ENCODE measurements at regions not wholly inside any gene's neighbourhood (a gene's known extent, or its start where the extent isn't known, plus 50 kb on each side); places are given as distances from the start of the nearest gene placed in this dataset.
A peak's percentile ranks its signal among the peaks of the same experiment; 100 is the strongest.

GRCh38 chr1:185445594-185445993 lies 128.6 kb upstream of the IVNS1ABP start:
- Mint-ChIP-seq H3K4me3 (no peak overlapping the region), H3K27ac (no peak overlapping the region), H3K27me3 (ENCODE audit: insufficient read depth) (peaks cover 2% of the 10 kb centered on the region; the same call in 1 of the 2 replicates), H3K9me3 (no peaks in the 10 kb centered on the region), H3K4me1 (ENCODE audit: low read depth) (peaks cover 9% of the 10 kb centered on the region; the same call in 1 of the 2 replicates), H3K36me3 (ENCODE audit: low read depth) (no peaks in the 10 kb centered on the region)
- TF ChIP-seq, protein P1, sequence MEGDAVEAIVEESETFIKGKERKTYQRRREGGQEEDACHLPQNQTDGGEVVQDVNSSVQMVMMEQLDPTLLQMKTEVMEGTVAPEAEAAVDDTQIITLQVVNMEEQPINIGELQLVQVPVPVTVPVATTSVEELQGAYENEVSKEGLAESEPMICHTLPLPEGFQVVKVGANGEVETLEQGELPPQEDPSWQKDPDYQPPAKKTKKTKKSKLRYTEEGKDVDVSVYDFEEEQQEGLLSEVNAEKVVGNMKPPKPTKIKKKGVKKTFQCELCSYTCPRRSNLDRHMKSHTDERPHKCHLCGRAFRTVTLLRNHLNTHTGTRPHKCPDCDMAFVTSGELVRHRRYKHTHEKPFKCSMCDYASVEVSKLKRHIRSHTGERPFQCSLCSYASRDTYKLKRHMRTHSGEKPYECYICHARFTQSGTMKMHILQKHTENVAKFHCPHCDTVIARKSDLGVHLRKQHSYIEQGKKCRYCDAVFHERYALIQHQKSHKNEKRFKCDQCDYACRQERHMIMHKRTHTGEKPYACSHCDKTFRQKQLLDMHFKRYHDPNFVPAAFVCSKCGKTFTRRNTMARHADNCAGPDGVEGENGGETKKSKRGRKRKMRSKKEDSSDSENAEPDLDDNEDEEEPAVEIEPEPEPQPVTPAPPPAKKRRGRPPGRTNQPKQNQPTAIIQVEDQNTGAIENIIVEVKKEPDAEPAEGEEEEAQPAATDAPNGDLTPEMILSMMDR (IDR thresholded peaks at IDR 0.05), result no peak
- no peak for DNase-seq

- no peak for DNase-seq
- H3K9me3 Mint-ChIP-seq, result no peaks in the 10 kb centered on the region
- H3K4me3 Mint-ChIP-seq, result no peak overlapping the region
- TF ChIP-seq, protein P1 (IDR thresholded peaks at IDR 0.05), result no peak
- peaks cover 2% of the 10 kb centered on the region; the same call in 1 of the 2 replicates for H3K27me3 Mint-ChIP-seq (ENCODE audit: insufficient read depth)
- H3K27ac Mint-ChIP-seq, result no peak overlapping the region
- H3K4me1 Mint-ChIP-seq (ENCODE audit: low read depth), result peaks cover 9% of the 10 kb centered on the region; the same call in 1 of the 2 replicates
- H3K36me3 Mint-ChIP-seq (ENCODE audit: low read depth), result no peaks in the 10 kb centered on the region
Observed at GRCh38 chr1:185444676-185445075, 127.6 kb upstream of the IVNS1ABP start.

- H3K36me3 Mint-ChIP-seq (ENCODE audit: low read depth), result no peaks in the 10 kb centered on the region
- 0 out of 2 replicates have a peak overlapping the region, but pooled peaks have one; percentile 15 for H3K27ac Mint-ChIP-seq
- no peaks in the 10 kb centered on the region for H3K9me3 Mint-ChIP-seq
- H3K27me3 Mint-ChIP-seq (ENCODE audit: insufficient read depth), result peaks cover 2% of the 10 kb centered on the region; the same call in 1 of the 2 replicates
- no peak for DNase-seq
- no peaks in the 10 kb centered on the region for H3K4me1 Mint-ChIP-seq (ENCODE audit: low read depth)
- H3K4me3 Mint-ChIP-seq, result no peak overlapping the region
- TF ChIP-seq, protein P1 (IDR thresholded peaks at IDR 0.05), result no peak
Observed at GRCh38 chr1:185442050-185442449, 125.0 kb upstream of the IVNS1ABP start.

DNA sequence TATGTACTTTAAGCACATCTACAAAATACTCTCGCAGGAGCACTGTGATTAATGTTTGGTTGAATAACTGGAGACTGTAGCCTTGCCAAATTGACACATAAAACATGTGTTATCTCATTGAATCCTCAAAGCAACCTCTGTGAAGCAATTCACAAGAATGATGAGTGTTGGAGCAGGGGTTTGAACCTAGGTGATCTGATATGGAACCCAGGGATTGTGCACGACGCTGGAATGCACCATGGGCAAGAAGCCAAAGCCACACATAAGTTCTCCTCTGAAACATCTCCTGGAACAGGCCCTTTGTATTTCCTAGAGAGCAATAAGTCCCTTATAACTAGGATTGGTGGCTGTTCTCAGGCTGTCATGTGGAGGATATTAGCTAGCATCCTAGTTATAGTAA lies 124.6 kb upstream of the IVNS1ABP start:
- peak; percentile 70 for DNase-seq

DNA sequence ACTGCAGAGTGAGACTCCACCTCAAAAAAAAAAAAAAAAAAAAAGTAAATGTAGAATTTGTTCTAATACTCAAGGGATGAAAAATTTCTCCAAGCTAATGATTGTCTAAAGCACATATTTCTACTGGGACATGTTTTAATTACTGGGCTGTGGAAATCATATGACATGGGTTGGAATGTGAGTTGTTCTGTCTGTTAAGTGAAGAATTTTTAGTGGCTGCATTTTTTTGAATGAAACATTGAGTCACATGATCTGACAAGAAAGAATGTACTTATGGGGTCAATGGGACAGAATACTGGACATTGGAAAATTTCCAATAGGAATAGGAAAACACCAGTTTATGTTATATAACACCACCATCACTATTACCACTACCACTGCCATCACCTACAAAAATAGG lies 123.8 kb upstream of the IVNS1ABP start:
- 0 out of 2 replicates have a peak overlapping the region, but pooled peaks have one; percentile 19 for H3K4me3 Mint-ChIP-seq
- DNase-seq, result peak; percentile 28
- H3K27me3 Mint-ChIP-seq (ENCODE audit: insufficient read depth), result peaks cover 3% of the 10 kb centered on the region; the same call in 1 of the 2 replicates
- H3K4me1 Mint-ChIP-seq (ENCODE audit: low read depth), result no peaks in the 10 kb centered on the region
- H3K36me3 Mint-ChIP-seq (ENCODE audit: low read depth), result no peaks in the 10 kb centered on the region
- TF ChIP-seq, protein P1 (IDR thresholded peaks at IDR 0.05), result no peak
- H3K9me3 Mint-ChIP-seq, result no peaks in the 10 kb centered on the region
- H3K27ac Mint-ChIP-seq, result peak overlapping the region; percentile 3; the same call in 1 of the 2 replicates

More for the DNA sequence above, 124.6 kb upstream of the IVNS1ABP start:
- Mint-ChIP-seq H3K4me1 (ENCODE audit: low read depth) (no peaks in the 10 kb centered on the region), H3K4me3 (0 out of 2 replicates have a peak overlapping the region, but pooled peaks have one; percentile 26), H3K27ac (peak overlapping the region; percentile 15; the same call in 1 of the 2 replicates), H3K9me3 (no peaks in the 10 kb centered on the region), H3K36me3 (ENCODE audit: low read depth) (no peaks in the 10 kb centered on the region), H3K27me3 (ENCODE audit: insufficient read depth) (peaks cover 2% of the 10 kb centered on the region; the same call in 1 of the 2 replicates)
- TF ChIP-seq, protein P1 (IDR thresholded peaks at IDR 0.05), result no peak

Measured in HFFc6 (cell line).